ENCODE measurements at regions not wholly inside any gene's neighbourhood (a gene's known extent, or its start where the extent isn't known, plus 50 kb on each side); places are given as distances from the start of the nearest gene placed in this dataset.
A peak's percentile ranks its signal among the peaks of the same experiment; 100 is the strongest.

- no peak for ATAC-seq
- H3K9me3 Mint-ChIP-seq, result no peaks in the 10 kb centered on the region
- no peaks in the 10 kb centered on the region for H3K4me1 Mint-ChIP-seq (ENCODE audit: low read depth in 2 of 2)
- peaks cover 2 to 7% of the 10 kb centered on the region in 2 donors for H3K27me3 Mint-ChIP-seq
- H3K36me3 Mint-ChIP-seq, result no peaks in the 10 kb centered on the region
- no peak overlapping the region for H3K4me3 Mint-ChIP-seq
- no peak overlapping the region for H3K27ac Mint-ChIP-seq
- DNase-seq (ENCODE audit: low spot score), result no peak
Observed at GRCh38 chr16:79426663-79427062, 173.9 kb downstream of the MAF start.

GRCh38 chr16:79422064-79422463 is 178.5 kb downstream of the MAF start:
- no peak overlapping the region for H3K4me3 Mint-ChIP-seq
- H3K4me1 Mint-ChIP-seq (ENCODE audit: low read depth in 2 of 2), result peaks cover 6 to 7% of the 10 kb centered on the region in 2 donors
- no peaks in the 10 kb centered on the region for H3K36me3 Mint-ChIP-seq
- H3K27ac Mint-ChIP-seq, result no peak overlapping the region
- H3K27me3 Mint-ChIP-seq, result peaks cover 5 to 14% of the 10 kb centered on the region in 2 donors
- DNase-seq (ENCODE audit: low spot score) (no peak), ATAC-seq (no peak)
- H3K9me3 Mint-ChIP-seq, result no peaks in the 10 kb centered on the region

- no peaks in the 10 kb centered on the region for H3K9me3 Mint-ChIP-seq
- peaks cover 5 to 14% of the 10 kb centered on the region in 2 donors for H3K27me3 Mint-ChIP-seq
- no peak overlapping the region for H3K27ac Mint-ChIP-seq
- H3K36me3 Mint-ChIP-seq, result no peaks in the 10 kb centered on the region
- no peak overlapping the region for H3K4me3 Mint-ChIP-seq
- DNase-seq (ENCODE audit: low spot score), result no peak
- H3K4me1 Mint-ChIP-seq (ENCODE audit: low read depth in 2 of 2), result peaks cover 13 to 16% of the 10 kb centered on the region in 2 donors
- ATAC-seq, result no peak
Observed at GRCh38 chr16:79421126-79421525, 179.4 kb downstream of the MAF start.

- DNase-seq (ENCODE audit: low spot score), result no peak
- Mint-ChIP-seq H3K36me3 (no peaks in the 10 kb centered on the region), H3K4me1 (ENCODE audit: low read depth in 2 of 2) (peaks cover 19 to 22% of the 10 kb centered on the region in 2 donors), H3K27me3 (peaks cover 7 to 14% of the 10 kb centered on the region in 2 donors), H3K27ac (no peak overlapping the region), H3K4me3 (no peak overlapping the region), H3K9me3 (no peaks in the 10 kb centered on the region)
- no peak for ATAC-seq
Observed at GRCh38 chr16:79420493-79420892, 180.0 kb downstream of the MAF start.

- no peak for ATAC-seq
- no peaks in the 10 kb centered on the region for H3K36me3 Mint-ChIP-seq
- H3K27ac Mint-ChIP-seq, result no peak overlapping the region
Observed at GRCh38 chr16:79419148-79419547, 181.4 kb downstream of the MAF start.

GRCh38 chr16:79417601-79418008 is 182.9 kb downstream of the MAF start:
- DNase-seq (ENCODE audit: low spot score) (no peak), ATAC-seq (no peak)
- Mint-ChIP-seq H3K36me3 (no peaks in the 10 kb centered on the region), H3K9me3 (no peaks in the 10 kb centered on the region), H3K27ac (peak overlapping the region; percentile 28 to 70), H3K27me3 (peaks cover 5 to 10% of the 10 kb centered on the region in 2 donors), H3K4me1 (ENCODE audit: low read depth in 2 of 2) (peaks cover 22 to 27% of the 10 kb centered on the region in 2 donors), H3K4me3 (peak overlapping the region; percentile 2)

More at GRCh38 chr16:79419148-79419547, 181.4 kb downstream of the MAF start:
- no peaks in the 10 kb centered on the region for H3K9me3 Mint-ChIP-seq
- DNase-seq (ENCODE audit: low spot score), result no peak
- H3K4me3 Mint-ChIP-seq, result no peak overlapping the region
- peaks cover 7 to 14% of the 10 kb centered on the region in 2 donors for H3K27me3 Mint-ChIP-seq
- H3K4me1 Mint-ChIP-seq (ENCODE audit: low read depth in 2 of 2), result peaks cover 22 to 27% of the 10 kb centered on the region in 2 donors

- Mint-ChIP-seq H3K4me3 (peak overlapping the region; percentile 71), H3K36me3 (no peaks in the 10 kb centered on the region), H3K4me1 (ENCODE audit: low read depth in 2 of 2) (peaks cover 29 to 33% of the 10 kb centered on the region in 2 donors), H3K9me3 (no peaks in the 10 kb centered on the region), H3K27me3 (peaks cover 2 to 3% of the 10 kb centered on the region in 2 donors), H3K27ac (peak overlapping the region; percentile 68 to 70)
- DNase-seq (ENCODE audit: low spot score) (no peak), ATAC-seq (peak; percentile 60 to 68)
Observed at GRCh38 chr16:79415983-79416640, 184.4 kb downstream of the MAF start.

- H3K4me1 Mint-ChIP-seq (ENCODE audit: low read depth in 2 of 2), result peaks cover 27 to 32% of the 10 kb centered on the region in 2 donors
- no peaks in the 10 kb centered on the region for H3K36me3 Mint-ChIP-seq
- H3K9me3 Mint-ChIP-seq, result no peaks in the 10 kb centered on the region
- H3K27ac Mint-ChIP-seq, result no peak overlapping the region
- ATAC-seq, result no peak
- peaks cover 0 to 3% of the 10 kb centered on the region in 2 donors for H3K27me3 Mint-ChIP-seq
- no peak for DNase-seq (ENCODE audit: low spot score)
- H3K4me3 Mint-ChIP-seq, result no peak overlapping the region
Observed at GRCh38 chr16:79412783-79413225, 187.7 kb downstream of the MAF start.

- Mint-ChIP-seq H3K27me3 (peaks cover 0 to 8% of the 10 kb centered on the region in 2 donors), H3K4me3 (no peak overlapping the region), H3K9me3 (no peaks in the 10 kb centered on the region), H3K27ac (no peak overlapping the region), H3K36me3 (no peaks in the 10 kb centered on the region), H3K4me1 (ENCODE audit: low read depth in 2 of 2) (peaks cover 20 to 26% of the 10 kb centered on the region in 2 donors)
- DNase-seq (ENCODE audit: low spot score) (no peak), ATAC-seq (peak in 1 of 2 donors; percentile 73)
Observed at GRCh38 chr16:79411805-79412204, 188.7 kb downstream of the MAF start.

GRCh38 chr16:79411357-79411756 is 189.2 kb downstream of the MAF start:
- no peak for ATAC-seq

GRCh38 chr16:79409978-79410377 is 190.6 kb downstream of the MAF start:
- Mint-ChIP-seq H3K4me1 (ENCODE audit: low read depth in 2 of 2) (peaks cover 8 to 10% of the 10 kb centered on the region in 2 donors), H3K4me3 (no peak overlapping the region), H3K27ac (no peak overlapping the region), H3K9me3 (no peaks in the 10 kb centered on the region), H3K27me3 (peaks cover 1 to 5% of the 10 kb centered on the region in 2 donors), H3K36me3 (no peaks in the 10 kb centered on the region)
- no peak for DNase-seq (ENCODE audit: low spot score)
- ATAC-seq, result no peak

More at GRCh38 chr16:79411357-79411756, 189.2 kb downstream of the MAF start:
- no peaks in the 10 kb centered on the region for H3K9me3 Mint-ChIP-seq
- H3K36me3 Mint-ChIP-seq, result no peaks in the 10 kb centered on the region
- H3K4me1 Mint-ChIP-seq (ENCODE audit: low read depth in 2 of 2), result peaks cover 15 to 22% of the 10 kb centered on the region in 2 donors
- DNase-seq (ENCODE audit: low spot score), result no peak
- no peak overlapping the region for H3K27ac Mint-ChIP-seq
- H3K27me3 Mint-ChIP-seq, result peaks cover 0 to 8% of the 10 kb centered on the region in 2 donors
- H3K4me3 Mint-ChIP-seq, result no peak overlapping the region

GRCh38 chr16:79408355-79408754 is 192.2 kb downstream of the MAF start:
- Mint-ChIP-seq H3K4me1 (ENCODE audit: low read depth in 2 of 2) (peaks cover 8 to 11% of the 10 kb centered on the region in 2 donors), H3K27ac (no peak overlapping the region), H3K27me3 (peaks cover 6 to 12% of the 10 kb centered on the region in 2 donors), H3K36me3 (no peaks in the 10 kb centered on the region), H3K9me3 (no peaks in the 10 kb centered on the region), H3K4me3 (no peak overlapping the region)
- DNase-seq (ENCODE audit: low spot score) (no peak), ATAC-seq (no peak)

- no peak for DNase-seq (ENCODE audit: low spot score)
- H3K4me1 Mint-ChIP-seq (ENCODE audit: low read depth in 2 of 2), result peaks cover 8 to 11% of the 10 kb centered on the region in 2 donors
- peaks cover 6 to 12% of the 10 kb centered on the region in 2 donors for H3K27me3 Mint-ChIP-seq
- no peak overlapping the region for H3K4me3 Mint-ChIP-seq
- H3K27ac Mint-ChIP-seq, result no peak overlapping the region
- no peaks in the 10 kb centered on the region for H3K9me3 Mint-ChIP-seq
- no peak for ATAC-seq
- H3K36me3 Mint-ChIP-seq, result no peaks in the 10 kb centered on the region
Observed at GRCh38 chr16:79407461-79408135, 192.9 kb downstream of the MAF start.

GRCh38 chr16:79407005-79407404 is 193.5 kb downstream of the MAF start:
- Mint-ChIP-seq H3K27me3 (peaks cover 6 to 12% of the 10 kb centered on the region in 2 donors), H3K36me3 (no peaks in the 10 kb centered on the region), H3K4me1 (ENCODE audit: low read depth in 2 of 2) (peaks cover 7 to 10% of the 10 kb centered on the region in 2 donors), H3K9me3 (no peaks in the 10 kb centered on the region), H3K4me3 (no peak overlapping the region), H3K27ac (no peak overlapping the region)
- DNase-seq (ENCODE audit: low spot score) (no peak), ATAC-seq (no peak)

Data from natural killer cell treated with Interleukin-12 subunit alpha and Interleukin-12 subunit beta and Interleukin-15 and Interleukin-18, amount 100 ng/mL, for 72 hours (primary cell).